ENCODE measurements at regions not wholly inside any gene's neighbourhood (a gene's known extent, or its start where the extent isn't known, plus 50 kb on each side); places are given as distances from the start of the nearest gene placed in this dataset.
"Not testable (repeated sequence)": the region's sequence is repeated elsewhere in the genome, so short reads cannot be mapped to it uniquely, and the experiment has no call there.

DNA sequence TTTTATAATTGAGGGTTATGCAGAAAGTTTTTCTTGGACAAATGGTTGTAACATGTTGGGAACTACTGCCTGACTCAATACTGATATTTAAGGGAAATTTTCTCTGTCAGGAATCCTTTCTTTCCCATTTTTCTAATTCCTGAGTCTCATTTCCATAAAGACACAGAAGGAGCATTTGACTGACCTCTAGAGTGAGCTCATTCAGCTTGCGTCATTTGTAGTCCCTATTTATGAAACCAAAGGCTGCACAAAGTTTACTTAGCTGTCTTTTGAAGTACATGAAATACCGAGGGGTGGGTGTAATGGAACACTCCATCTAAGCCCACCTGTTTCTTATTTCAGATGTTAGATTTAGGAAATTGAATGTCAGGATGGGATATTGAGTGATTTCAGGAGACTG lies 359.5 kb upstream of the C11orf87 start:
- H3K27me3 ChIP-seq (ENCODE audit: control insufficient read depth in 2 of 2, insufficient read depth in 1 of 2, low read length in 1 of 2), result no peaks in the 10 kb centered on the region
- no peaks in the 10 kb centered on the region for H3K36me3 ChIP-seq (ENCODE audit: control insufficient read depth in 2 of 2, insufficient read depth in 2 of 2, low read length in 1 of 2)
- H3K4me3 ChIP-seq (ENCODE audit: low read length in 2 of 2), result no peak overlapping the region
- no peak for DNase-seq (ENCODE audit: low read depth in 6 of 9, low spot score in 9 of 9)
- H3K9me3 ChIP-seq (ENCODE audit: control insufficient read depth in 2 of 2, insufficient read depth in 1 of 2, low read length in 1 of 2), result no peaks in the 10 kb centered on the region
- H3K27ac ChIP-seq (ENCODE audit: low read depth in 1 of 2, low read length in 1 of 2), result no peak overlapping the region
- WGBS, result 97% methylated on average over 2 of the region's 2 CpGs
- peaks cover 6 to 7% of the 10 kb centered on the region in 2 donors for H3K4me1 ChIP-seq (ENCODE audit: control insufficient read depth in 2 of 2, insufficient read depth in 2 of 2, low read length in 2 of 2)

DNA sequence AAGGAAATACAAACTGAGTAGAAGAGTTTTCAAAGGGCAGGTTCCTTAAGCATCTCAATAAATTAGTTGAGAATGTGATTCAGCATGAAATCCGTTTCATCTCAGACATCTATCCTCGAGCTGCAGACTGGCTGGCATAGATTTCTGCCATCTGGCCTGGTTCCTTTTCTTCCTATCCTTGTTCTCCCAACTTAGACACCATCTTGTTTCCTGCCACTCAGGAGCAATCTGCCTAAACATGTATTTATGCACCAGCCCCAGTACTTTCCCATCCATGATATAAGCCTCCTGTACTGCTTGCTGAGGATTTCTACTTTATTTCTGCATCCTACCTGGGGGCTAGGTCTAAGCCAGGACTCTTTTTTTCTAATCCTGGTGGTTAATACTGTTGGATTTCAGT lies 359.1 kb upstream of the C11orf87 start:
- Histone ChIP-seq H3K9me3 (ENCODE audit: control insufficient read depth in 2 of 2, insufficient read depth in 1 of 2, low read length in 1 of 2) (no peaks in the 10 kb centered on the region), H3K27ac (ENCODE audit: low read depth in 1 of 2, low read length in 1 of 2) (no peak overlapping the region), H3K36me3 (ENCODE audit: control insufficient read depth in 2 of 2, insufficient read depth in 2 of 2, low read length in 1 of 2) (no peaks in the 10 kb centered on the region), H3K4me3 (ENCODE audit: low read length in 2 of 2) (no peak overlapping the region), H3K27me3 (ENCODE audit: control insufficient read depth in 2 of 2, insufficient read depth in 1 of 2, low read length in 1 of 2) (no peaks in the 10 kb centered on the region), H3K4me1 (ENCODE audit: control insufficient read depth in 2 of 2, insufficient read depth in 2 of 2, low read length in 2 of 2) (peaks cover 10% of the 10 kb centered on the region in 2 donors)
- WGBS, result 91% methylated on average over 2 of the region's 2 CpGs
- DNase-seq (ENCODE audit: low read depth in 6 of 9, low spot score in 9 of 9), result no peak

- 55% methylated on average over 5 of the region's 5 CpGs for WGBS
- not testable (repeated sequence) for H3K36me3 ChIP-seq (ENCODE audit: control insufficient read depth in 2 of 2, insufficient read depth in 2 of 2, low read length in 1 of 2); H3K27me3 ChIP-seq (ENCODE audit: control insufficient read depth in 2 of 2, insufficient read depth in 1 of 2, low read length in 1 of 2); H3K4me3 ChIP-seq (ENCODE audit: low read length in 2 of 2); H3K9me3 ChIP-seq (ENCODE audit: control insufficient read depth in 2 of 2, insufficient read depth in 1 of 2, low read length in 1 of 2); H3K27ac ChIP-seq (ENCODE audit: low read depth in 1 of 2, low read length in 1 of 2)
- DNase-seq (ENCODE audit: low read depth in 6 of 9, low spot score in 9 of 9), result peak in 2 of 9 donors; percentile 14 to 56
- H3K4me1 ChIP-seq (ENCODE audit: control insufficient read depth in 2 of 2, insufficient read depth in 2 of 2, low read length in 2 of 2), result peaks cover 10 to 15% of the 10 kb centered on the region in 2 donors
These were observed 357.2 kb upstream of the C11orf87 start for GRCh38 chr11:109064618-109065311.

GRCh38 chr11:109071262-109071661 lies 350.7 kb upstream of the C11orf87 start:
- no peak for DNase-seq (ENCODE audit: low read depth in 6 of 9, low spot score in 9 of 9)
- no peak overlapping the region for H3K27ac ChIP-seq (ENCODE audit: low read depth in 1 of 2, low read length in 1 of 2)
- H3K27me3 ChIP-seq (ENCODE audit: control insufficient read depth in 2 of 2, insufficient read depth in 1 of 2, low read length in 1 of 2), result no peaks in the 10 kb centered on the region
- H3K4me1 ChIP-seq (ENCODE audit: control insufficient read depth in 2 of 2, insufficient read depth in 2 of 2, low read length in 2 of 2), result peaks cover 3 to 9% of the 10 kb centered on the region in 2 donors
- H3K36me3 ChIP-seq (ENCODE audit: control insufficient read depth in 2 of 2, insufficient read depth in 2 of 2, low read length in 1 of 2), result no peaks in the 10 kb centered on the region
- no peaks in the 10 kb centered on the region for H3K9me3 ChIP-seq (ENCODE audit: control insufficient read depth in 2 of 2, insufficient read depth in 1 of 2, low read length in 1 of 2)
- H3K4me3 ChIP-seq (ENCODE audit: low read length in 2 of 2), result no peak overlapping the region

- 91% methylated on average over 5 of the region's 5 CpGs for WGBS
- no peaks in the 10 kb centered on the region for H3K36me3 ChIP-seq (ENCODE audit: control insufficient read depth in 2 of 2, insufficient read depth in 2 of 2, low read length in 1 of 2)
- no peaks in the 10 kb centered on the region for H3K9me3 ChIP-seq (ENCODE audit: control insufficient read depth in 2 of 2, insufficient read depth in 1 of 2, low read length in 1 of 2)
- H3K4me3 ChIP-seq (ENCODE audit: low read length in 2 of 2), result no peak overlapping the region
- DNase-seq (ENCODE audit: low read depth in 6 of 9, low spot score in 9 of 9), result no peak
- no peak overlapping the region for H3K27ac ChIP-seq (ENCODE audit: low read depth in 1 of 2, low read length in 1 of 2)
- no peaks in the 10 kb centered on the region for H3K27me3 ChIP-seq (ENCODE audit: control insufficient read depth in 2 of 2, insufficient read depth in 1 of 2, low read length in 1 of 2)
- H3K4me1 ChIP-seq (ENCODE audit: control insufficient read depth in 2 of 2, insufficient read depth in 2 of 2, low read length in 2 of 2), result peaks cover 3 to 9% of the 10 kb centered on the region in 2 donors
These were observed 350.1 kb upstream of the C11orf87 start for GRCh38 chr11:109071712-109072524.

DNA sequence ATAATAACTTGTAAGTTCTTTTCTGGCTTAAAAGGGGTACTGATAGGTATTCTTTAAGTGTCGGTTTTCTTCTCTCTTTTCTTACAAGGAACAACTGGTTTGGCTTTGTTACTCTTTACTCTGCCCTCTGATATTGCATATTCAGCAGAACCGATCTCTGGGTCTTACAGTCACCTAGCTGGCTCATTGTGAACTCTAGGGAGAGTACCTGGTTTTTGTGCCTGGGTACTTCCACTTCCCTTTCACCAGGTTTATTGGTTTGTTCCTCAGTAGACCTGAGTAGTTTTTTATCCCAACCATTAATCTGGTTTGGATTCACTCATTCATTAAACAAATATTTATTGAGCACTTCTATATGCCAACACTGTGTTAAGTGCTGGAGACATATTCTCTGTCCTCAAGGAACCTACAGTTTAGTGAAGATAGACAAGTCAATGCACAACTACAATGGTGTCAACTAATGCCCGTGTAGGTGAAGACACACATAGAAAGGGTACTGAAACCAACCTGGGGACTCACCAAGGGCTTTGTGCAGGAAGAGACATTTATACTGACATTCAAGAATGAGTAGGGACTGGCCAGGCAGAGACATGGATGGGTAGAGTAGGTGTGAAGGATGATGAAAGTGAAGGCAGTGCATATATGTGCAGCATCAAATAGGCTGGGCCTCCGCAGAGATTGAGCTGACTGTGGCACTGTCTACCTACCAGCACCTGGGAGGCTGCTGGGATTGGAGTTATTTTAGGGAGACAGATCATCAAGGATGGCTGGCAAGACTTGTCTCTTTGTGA lies 348.8 kb upstream of the C11orf87 start:
- Histone ChIP-seq H3K27ac (ENCODE audit: low read depth in 1 of 2, low read length in 1 of 2) (no peak overlapping the region), H3K36me3 (ENCODE audit: control insufficient read depth in 2 of 2, insufficient read depth in 2 of 2, low read length in 1 of 2) (no peaks in the 10 kb centered on the region), H3K9me3 (ENCODE audit: control insufficient read depth in 2 of 2, insufficient read depth in 1 of 2, low read length in 1 of 2) (no peaks in the 10 kb centered on the region), H3K4me1 (ENCODE audit: control insufficient read depth in 2 of 2, insufficient read depth in 2 of 2, low read length in 2 of 2) (peaks cover 0 to 7% of the 10 kb centered on the region in 2 donors), H3K27me3 (ENCODE audit: control insufficient read depth in 2 of 2, insufficient read depth in 1 of 2, low read length in 1 of 2) (no peaks in the 10 kb centered on the region), H3K4me3 (ENCODE audit: low read length in 2 of 2) (no peak overlapping the region)
- no peak for DNase-seq (ENCODE audit: low read depth in 6 of 9, low spot score in 9 of 9)
- WGBS, result 98% methylated on average over 4 of the region's 4 CpGs

DNA sequence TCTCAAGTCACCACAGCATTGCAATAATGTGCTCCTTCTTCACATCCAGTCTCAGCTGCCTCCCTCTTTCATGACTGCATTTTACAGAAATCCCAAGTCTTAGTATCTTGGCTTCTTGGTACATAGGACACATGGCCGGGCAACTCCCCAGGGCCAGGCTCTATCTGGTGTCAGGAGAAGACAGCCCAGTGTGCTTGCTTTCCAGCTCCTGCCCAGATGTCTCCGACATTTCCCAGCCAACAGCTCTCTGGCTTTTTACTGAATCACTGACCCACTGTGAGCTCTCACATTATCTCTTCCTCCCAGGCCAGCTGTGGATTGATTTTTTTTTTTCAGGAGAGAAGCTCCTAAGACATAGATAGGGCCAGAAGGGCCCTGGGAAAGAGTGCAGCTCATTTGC lies 346.0 kb upstream of the C11orf87 start:
- DNase-seq (ENCODE audit: low read depth in 6 of 9, low spot score in 9 of 9), result no peak
- no peaks in the 10 kb centered on the region for H3K9me3 ChIP-seq (ENCODE audit: control insufficient read depth in 2 of 2, insufficient read depth in 1 of 2, low read length in 1 of 2)
- H3K4me1 ChIP-seq (ENCODE audit: control insufficient read depth in 2 of 2, insufficient read depth in 2 of 2, low read length in 2 of 2), result peaks cover 0 to 6% of the 10 kb centered on the region in 2 donors
- no peak overlapping the region for H3K27ac ChIP-seq (ENCODE audit: low read depth in 1 of 2, low read length in 1 of 2)
- H3K36me3 ChIP-seq (ENCODE audit: control insufficient read depth in 2 of 2, insufficient read depth in 2 of 2, low read length in 1 of 2), result no peaks in the 10 kb centered on the region
- H3K27me3 ChIP-seq (ENCODE audit: control insufficient read depth in 2 of 2, insufficient read depth in 1 of 2, low read length in 1 of 2), result no peaks in the 10 kb centered on the region
- WGBS, result 98% methylated on average over 2 of the region's 2 CpGs
- H3K4me3 ChIP-seq (ENCODE audit: low read length in 2 of 2), result no peak overlapping the region

DNA sequence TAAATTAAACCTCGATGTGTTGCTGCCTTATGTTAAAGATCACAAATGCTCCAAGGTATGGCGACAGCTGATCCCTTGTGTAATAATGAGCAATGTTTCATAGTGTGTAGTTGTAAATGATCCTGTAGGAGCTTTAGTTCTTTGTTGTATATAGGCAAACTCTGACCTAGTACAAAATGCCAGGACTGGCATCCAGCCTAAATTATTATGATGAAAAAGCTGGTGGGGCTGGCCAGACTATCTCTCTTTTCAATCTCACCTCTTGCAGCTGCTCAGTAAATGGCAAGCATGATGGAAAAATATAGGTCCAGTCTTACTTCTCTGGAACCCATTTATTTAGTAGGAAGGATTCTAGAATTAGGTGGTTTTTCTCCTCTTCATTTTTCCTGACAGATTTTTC lies 345.1 kb upstream of the C11orf87 start:
- DNase-seq (ENCODE audit: low read depth in 6 of 9, low spot score in 9 of 9), result no peak
- peaks cover 0 to 6% of the 10 kb centered on the region in 2 donors for H3K4me1 ChIP-seq (ENCODE audit: control insufficient read depth in 2 of 2, insufficient read depth in 2 of 2, low read length in 2 of 2)
- H3K36me3 ChIP-seq (ENCODE audit: control insufficient read depth in 2 of 2, insufficient read depth in 2 of 2, low read length in 1 of 2), result no peaks in the 10 kb centered on the region
- H3K9me3 ChIP-seq (ENCODE audit: control insufficient read depth in 2 of 2, insufficient read depth in 1 of 2, low read length in 1 of 2), result no peaks in the 10 kb centered on the region
- 96% methylated on average over 2 of the region's 2 CpGs for WGBS
- peak overlapping the region in 1 of 2 donors; percentile 2 for H3K27ac ChIP-seq (ENCODE audit: low read depth in 1 of 2, low read length in 1 of 2)
- no peaks in the 10 kb centered on the region for H3K27me3 ChIP-seq (ENCODE audit: control insufficient read depth in 2 of 2, insufficient read depth in 1 of 2, low read length in 1 of 2)
- H3K4me3 ChIP-seq (ENCODE audit: low read length in 2 of 2), result no peak overlapping the region

Measured in thymus (tissue), 11 donors.